ENCODE measurements at regions not wholly inside any gene's neighbourhood (a gene's known extent, or its start where the extent isn't known, plus 50 kb on each side); places are given as distances from the start of the nearest gene placed in this dataset.

DNA sequence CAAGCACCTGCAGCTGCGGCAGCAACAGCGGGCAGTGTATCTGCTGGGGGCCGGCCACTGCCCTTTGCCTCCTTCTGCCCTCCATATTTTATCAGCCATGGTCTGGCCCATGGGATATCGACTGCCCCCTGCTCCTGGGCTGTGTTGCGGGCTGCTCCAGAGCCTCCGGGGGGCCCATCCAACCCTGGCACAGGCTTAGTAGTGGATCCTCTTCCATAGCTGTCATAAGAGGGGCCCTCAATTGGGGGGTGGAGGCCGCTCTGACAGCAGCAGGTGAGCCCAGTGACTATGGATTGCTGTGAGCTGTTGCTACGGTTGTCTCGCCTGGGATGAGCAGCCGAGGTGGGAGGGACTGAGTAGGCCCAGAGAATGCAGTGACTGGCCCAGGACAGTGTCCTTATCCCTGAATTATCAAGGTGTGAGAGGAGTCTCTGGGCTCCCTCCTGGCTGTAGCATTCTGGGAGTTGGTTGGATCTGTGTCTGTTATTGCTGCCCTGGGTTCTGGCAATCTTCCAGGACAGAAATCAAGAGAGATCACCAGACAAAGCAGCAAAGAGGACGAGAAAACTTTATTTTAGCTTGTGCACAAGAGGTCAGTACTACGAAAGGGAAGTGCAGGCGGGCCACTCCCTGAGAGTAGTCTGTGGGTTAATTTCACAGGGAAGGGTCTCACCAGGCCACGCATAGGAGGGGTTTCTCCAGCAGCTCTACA lies 145.1 kb downstream of the ASB1 start:
- no peaks in the 10 kb centered on the region for H3K4me1 ChIP-seq (ENCODE audit: control insufficient read depth, insufficient read depth, low read length)
- no peak overlapping the region for H3K4me3 ChIP-seq (ENCODE audit: low read length)
- no peak for DNase-seq (ENCODE audit: low read depth)
- H3K9ac ChIP-seq (ENCODE audit: low read length), result no peak overlapping the region
- H3K27me3 ChIP-seq (replicated peaks; ENCODE audit: control insufficient read depth, insufficient read depth, low read length), result peaks cover 6% of the 10 kb centered on the region
- peaks cover 5% of the 10 kb centered on the region for H3K9me3 ChIP-seq (ENCODE audit: control insufficient read depth, low read length)
- no peaks in the 10 kb centered on the region for H3K36me3 ChIP-seq (ENCODE audit: control insufficient read depth, insufficient read depth, low read length, severe bottlenecking)

DNA sequence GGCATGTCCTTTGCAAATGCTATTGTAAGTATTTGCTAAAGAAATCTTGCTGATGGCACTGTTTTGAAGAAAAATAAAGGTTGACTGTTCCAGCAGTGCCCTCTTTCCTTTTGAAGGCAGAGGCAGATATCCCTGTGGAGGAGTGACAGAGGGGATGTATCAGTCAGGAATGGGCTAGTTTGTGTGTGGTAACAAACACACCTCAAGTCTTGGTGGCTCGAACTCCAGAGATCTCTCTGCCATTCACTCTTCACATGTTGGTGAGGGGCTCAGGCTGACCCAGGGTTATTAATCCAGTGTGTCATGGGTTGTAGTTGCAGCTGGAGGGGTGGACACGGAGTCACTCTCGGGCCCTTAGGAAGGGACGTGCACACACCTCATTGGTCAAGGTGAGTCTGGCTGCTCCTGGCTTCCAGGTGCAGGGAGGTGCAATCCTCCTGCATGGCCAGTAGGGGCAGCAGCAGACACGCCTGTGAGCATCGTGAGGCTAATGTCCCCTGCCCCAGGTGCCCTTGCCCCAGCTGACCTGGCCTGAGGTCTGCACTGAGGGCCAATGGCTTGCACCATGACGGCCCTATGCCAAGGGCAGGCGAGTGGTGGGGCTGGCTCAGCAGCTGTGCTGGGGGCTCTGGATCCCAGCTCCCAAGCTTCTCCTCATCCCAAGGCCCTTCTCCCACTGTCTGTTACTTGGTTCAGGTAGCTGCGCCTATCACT lies 146.5 kb downstream of the ASB1 start:
- Histone ChIP-seq H3K4me3 (ENCODE audit: low read length) (no peak overlapping the region), H3K27me3 (replicated peaks; ENCODE audit: control insufficient read depth, insufficient read depth, low read length) (peaks cover 11% of the 10 kb centered on the region), H3K36me3 (ENCODE audit: control insufficient read depth, insufficient read depth, low read length, severe bottlenecking) (no peaks in the 10 kb centered on the region), H3K4me1 (ENCODE audit: control insufficient read depth, insufficient read depth, low read length) (no peaks in the 10 kb centered on the region), H3K9me3 (ENCODE audit: control insufficient read depth, low read length) (peaks cover 11% of the 10 kb centered on the region), H3K9ac (ENCODE audit: low read length) (no peak overlapping the region)
- DNase-seq (ENCODE audit: low read depth), result no peak

DNA sequence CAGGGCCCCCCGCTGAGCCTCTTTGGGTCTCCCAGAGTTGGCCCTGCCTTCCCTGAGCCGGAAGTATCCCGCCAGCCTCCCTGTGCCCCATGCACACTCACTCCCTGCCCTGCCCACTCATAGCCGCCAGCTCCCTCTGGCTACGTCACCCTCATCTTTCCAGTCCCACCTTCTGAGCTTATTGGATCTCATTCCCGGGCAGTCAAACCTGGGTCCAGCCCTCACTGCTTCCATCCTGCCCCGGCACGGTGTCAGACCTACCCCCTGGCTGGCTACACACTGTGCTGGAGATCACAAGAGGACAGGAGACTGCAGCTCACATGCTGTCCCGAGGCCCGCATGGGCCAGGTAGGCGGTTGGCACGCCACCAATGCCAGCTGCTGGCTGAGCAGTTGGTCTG lies 147.2 kb downstream of the ASB1 start:
- Histone ChIP-seq H3K4me3 (ENCODE audit: low read length) (no peak overlapping the region), H3K4me1 (ENCODE audit: control insufficient read depth, insufficient read depth, low read length) (no peaks in the 10 kb centered on the region), H3K27me3 (replicated peaks; ENCODE audit: control insufficient read depth, insufficient read depth, low read length) (peaks cover 11% of the 10 kb centered on the region), H3K9me3 (ENCODE audit: control insufficient read depth, low read length) (peaks cover 11% of the 10 kb centered on the region), H3K36me3 (ENCODE audit: control insufficient read depth, insufficient read depth, low read length, severe bottlenecking) (no peaks in the 10 kb centered on the region), H3K9ac (ENCODE audit: low read length) (no peak overlapping the region)
- DNase-seq (ENCODE audit: low read depth), result no peak

DNA sequence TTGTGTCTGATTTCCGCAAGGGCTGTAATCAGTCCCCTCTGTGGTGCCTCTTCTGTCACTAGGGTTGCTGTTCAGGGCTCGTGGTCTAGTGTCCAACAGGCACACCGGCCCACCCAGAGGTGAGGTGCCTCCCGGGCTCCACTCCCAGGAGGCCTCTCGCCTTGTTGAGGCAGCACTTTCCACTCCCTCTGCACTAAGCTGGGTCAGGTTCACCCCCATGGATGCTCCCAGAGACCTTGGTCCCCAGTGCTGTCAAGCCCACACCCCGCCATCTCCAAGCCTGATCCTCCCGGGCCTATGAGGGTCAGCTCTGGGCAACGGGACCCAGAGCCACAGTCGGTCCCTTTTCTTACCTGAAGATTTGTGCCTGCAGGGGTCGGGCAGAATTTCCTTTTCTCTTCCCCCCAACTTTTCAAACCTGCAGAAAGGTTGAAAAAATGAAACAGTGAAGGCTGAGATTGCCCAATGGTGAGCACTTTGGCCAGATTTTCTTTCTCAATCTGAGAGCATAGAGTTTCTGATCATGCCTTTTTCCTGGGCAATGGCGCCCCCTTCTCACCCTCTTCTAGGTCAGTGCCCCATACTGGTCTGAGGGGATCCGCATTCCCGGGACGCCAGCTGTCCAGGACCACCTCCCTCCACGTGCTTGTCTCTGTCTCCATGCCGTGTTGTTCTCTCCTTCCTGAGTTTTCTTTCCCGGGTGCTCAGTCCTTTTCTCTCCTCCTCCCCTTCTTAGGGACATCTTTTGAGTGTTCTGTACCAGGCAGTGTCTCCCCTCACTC lies 148.0 kb downstream of the ASB1 start:
- H3K27me3 ChIP-seq (replicated peaks; ENCODE audit: control insufficient read depth, insufficient read depth, low read length), result peaks cover 11% of the 10 kb centered on the region
- no peak for DNase-seq (ENCODE audit: low read depth)

DNA sequence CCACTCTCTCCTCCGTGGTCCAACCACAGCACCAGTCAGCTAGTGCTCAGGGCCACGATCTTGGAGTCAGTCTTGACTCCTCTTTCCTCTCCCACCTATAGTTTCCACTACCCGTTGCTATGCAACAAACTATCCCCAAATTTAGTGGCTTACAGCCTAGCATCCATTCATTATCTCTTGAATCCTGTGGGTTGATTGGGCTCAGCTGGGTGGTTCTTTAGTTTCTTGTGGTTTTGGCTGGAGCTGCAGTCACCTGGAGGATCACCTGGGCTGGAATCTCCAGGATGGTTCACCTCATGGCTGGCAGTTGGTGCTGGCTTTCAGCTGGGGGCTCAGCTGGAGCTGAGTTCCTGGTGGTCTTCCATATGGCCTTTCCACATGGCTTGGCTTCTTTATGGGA lies 149.9 kb downstream of the ASB1 start:
- no peak for DNase-seq (ENCODE audit: low read depth)
- Histone ChIP-seq H3K9ac (ENCODE audit: low read length) (no peak overlapping the region), H3K36me3 (ENCODE audit: control insufficient read depth, insufficient read depth, low read length, severe bottlenecking) (no peaks in the 10 kb centered on the region), H3K4me1 (ENCODE audit: control insufficient read depth, insufficient read depth, low read length) (peaks cover 9% of the 10 kb centered on the region), H3K27me3 (replicated peaks; ENCODE audit: control insufficient read depth, insufficient read depth, low read length) (peaks cover 11% of the 10 kb centered on the region), H3K9me3 (ENCODE audit: control insufficient read depth, low read length) (peaks cover 11% of the 10 kb centered on the region), H3K4me3 (ENCODE audit: low read length) (no peak overlapping the region)

More for the DNA sequence above, 148.0 kb downstream of the ASB1 start:
- Histone ChIP-seq H3K4me1 (ENCODE audit: control insufficient read depth, insufficient read depth, low read length) (no peaks in the 10 kb centered on the region), H3K9me3 (ENCODE audit: control insufficient read depth, low read length) (peaks cover 11% of the 10 kb centered on the region), H3K9ac (ENCODE audit: low read length) (no peak overlapping the region), H3K36me3 (ENCODE audit: control insufficient read depth, insufficient read depth, low read length, severe bottlenecking) (no peaks in the 10 kb centered on the region), H3K4me3 (ENCODE audit: low read length) (no peak overlapping the region)

DNA sequence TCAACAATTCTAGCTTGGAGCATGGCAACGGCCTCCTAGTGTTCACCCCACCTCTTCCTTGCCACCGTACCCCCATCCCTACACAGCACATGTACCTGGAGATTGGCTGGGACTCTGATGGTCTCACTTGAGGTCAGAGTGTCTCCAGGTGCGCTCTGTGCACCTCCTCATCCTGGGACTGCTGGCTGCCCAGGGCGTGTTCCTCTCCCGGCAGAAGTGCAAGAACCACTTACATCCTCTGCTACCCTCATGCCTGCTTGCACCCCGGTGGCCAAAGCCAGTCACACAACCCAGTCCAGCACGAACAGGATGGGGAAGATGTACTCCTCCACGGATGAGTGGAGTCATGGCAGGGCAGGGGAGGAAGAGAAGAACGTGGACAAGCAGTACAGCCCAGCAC lies 151.5 kb downstream of the ASB1 start:
- Histone ChIP-seq H3K27me3 (replicated peaks; ENCODE audit: control insufficient read depth, insufficient read depth, low read length) (peaks cover 11% of the 10 kb centered on the region), H3K36me3 (ENCODE audit: control insufficient read depth, insufficient read depth, low read length, severe bottlenecking) (no peaks in the 10 kb centered on the region), H3K9me3 (ENCODE audit: control insufficient read depth, low read length) (peaks cover 11% of the 10 kb centered on the region), H3K9ac (ENCODE audit: low read length) (no peak overlapping the region), H3K4me1 (ENCODE audit: control insufficient read depth, insufficient read depth, low read length) (peaks cover 9% of the 10 kb centered on the region), H3K4me3 (ENCODE audit: low read length) (no peak overlapping the region)
- no peak for DNase-seq (ENCODE audit: low read depth)

DNA sequence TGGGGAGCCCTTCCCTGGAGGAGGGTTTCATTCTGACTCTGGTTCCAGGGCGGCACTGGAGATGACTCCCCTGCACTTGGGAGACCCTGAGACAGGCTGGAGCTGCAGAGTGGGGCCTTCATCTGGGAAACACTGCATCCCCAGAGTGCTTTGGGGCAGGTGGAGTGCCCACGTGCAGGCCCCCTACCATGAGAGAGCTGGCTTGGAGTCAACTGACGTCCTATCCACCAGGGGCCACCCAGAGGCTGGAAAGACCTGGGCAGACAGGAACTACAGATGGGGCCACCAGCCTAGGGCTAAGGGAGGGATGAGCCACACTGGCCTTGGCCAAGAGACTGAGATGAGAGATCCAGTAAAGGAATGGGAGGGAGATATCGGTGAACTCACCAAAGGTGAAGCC lies 153.8 kb downstream of the ASB1 start:
- no peak overlapping the region for H3K9ac ChIP-seq (ENCODE audit: low read length)

DNA sequence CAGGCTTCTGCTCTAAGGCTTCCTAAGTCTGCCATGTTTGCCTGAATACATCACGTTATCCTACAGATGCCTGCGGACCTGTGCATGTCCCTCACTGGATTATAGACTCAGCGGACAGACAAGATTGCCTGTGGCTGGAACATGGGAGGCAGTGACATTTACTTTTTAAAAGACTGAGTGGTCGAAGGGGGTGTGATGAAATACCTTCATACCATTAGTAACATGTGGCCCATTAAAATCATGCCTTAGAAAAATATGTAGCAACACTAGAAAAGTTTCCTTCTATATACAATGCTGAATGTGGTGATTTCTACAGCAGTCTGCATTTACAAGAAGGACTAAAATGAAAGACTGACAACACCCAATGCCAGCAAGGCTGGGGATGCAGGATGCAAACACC lies 154.4 kb downstream of the ASB1 start:
- DNase-seq (ENCODE audit: low read depth), result peak; percentile 50
- Histone ChIP-seq H3K9ac (ENCODE audit: low read length) (no peak overlapping the region), H3K9me3 (ENCODE audit: control insufficient read depth, low read length) (peaks cover 11% of the 10 kb centered on the region), H3K27me3 (replicated peaks; ENCODE audit: control insufficient read depth, insufficient read depth, low read length) (peaks cover 11% of the 10 kb centered on the region), H3K4me3 (ENCODE audit: low read length) (no peak overlapping the region), H3K4me1 (ENCODE audit: control insufficient read depth, insufficient read depth, low read length) (peaks cover 9% of the 10 kb centered on the region), H3K36me3 (ENCODE audit: control insufficient read depth, insufficient read depth, low read length, severe bottlenecking) (no peaks in the 10 kb centered on the region)

More for the DNA sequence above, 153.8 kb downstream of the ASB1 start:
- Histone ChIP-seq H3K36me3 (ENCODE audit: control insufficient read depth, insufficient read depth, low read length, severe bottlenecking) (no peaks in the 10 kb centered on the region), H3K9me3 (ENCODE audit: control insufficient read depth, low read length) (peaks cover 11% of the 10 kb centered on the region), H3K4me1 (ENCODE audit: control insufficient read depth, insufficient read depth, low read length) (peaks cover 9% of the 10 kb centered on the region), H3K27me3 (replicated peaks; ENCODE audit: control insufficient read depth, insufficient read depth, low read length) (peaks cover 11% of the 10 kb centered on the region), H3K4me3 (ENCODE audit: low read length) (no peak overlapping the region)
- DNase-seq (ENCODE audit: low read depth), result no peak

DNA sequence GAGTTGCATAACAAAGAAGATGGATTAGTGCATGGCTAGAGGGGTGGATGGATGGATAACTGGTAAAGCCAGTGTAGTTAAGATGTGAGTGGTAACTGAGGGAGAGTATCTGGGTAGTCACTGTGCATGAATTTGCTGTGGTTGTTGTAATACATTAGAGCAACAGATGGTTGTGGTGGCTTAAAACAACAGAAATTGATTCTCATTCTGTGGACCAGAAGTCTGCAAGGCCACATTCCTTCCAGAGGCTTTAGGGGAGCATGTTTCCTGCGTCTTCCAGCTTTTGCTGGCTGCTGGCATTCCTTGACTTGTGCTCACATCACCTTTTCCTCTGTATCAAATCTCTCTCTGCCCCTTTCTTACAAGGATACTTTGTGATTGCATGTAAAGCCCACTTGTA lies 155.4 kb downstream of the ASB1 start:
- Histone ChIP-seq H3K27me3 (replicated peaks; ENCODE audit: control insufficient read depth, insufficient read depth, low read length) (peaks cover 2% of the 10 kb centered on the region), H3K4me3 (ENCODE audit: low read length) (no peak overlapping the region), H3K36me3 (ENCODE audit: control insufficient read depth, insufficient read depth, low read length, severe bottlenecking) (no peaks in the 10 kb centered on the region), H3K9me3 (ENCODE audit: control insufficient read depth, low read length) (peaks cover 2% of the 10 kb centered on the region), H3K4me1 (ENCODE audit: control insufficient read depth, insufficient read depth, low read length) (peaks cover 9% of the 10 kb centered on the region), H3K9ac (ENCODE audit: low read length) (no peak overlapping the region)
- peak; percentile 78 for DNase-seq (ENCODE audit: low read depth)

DNA sequence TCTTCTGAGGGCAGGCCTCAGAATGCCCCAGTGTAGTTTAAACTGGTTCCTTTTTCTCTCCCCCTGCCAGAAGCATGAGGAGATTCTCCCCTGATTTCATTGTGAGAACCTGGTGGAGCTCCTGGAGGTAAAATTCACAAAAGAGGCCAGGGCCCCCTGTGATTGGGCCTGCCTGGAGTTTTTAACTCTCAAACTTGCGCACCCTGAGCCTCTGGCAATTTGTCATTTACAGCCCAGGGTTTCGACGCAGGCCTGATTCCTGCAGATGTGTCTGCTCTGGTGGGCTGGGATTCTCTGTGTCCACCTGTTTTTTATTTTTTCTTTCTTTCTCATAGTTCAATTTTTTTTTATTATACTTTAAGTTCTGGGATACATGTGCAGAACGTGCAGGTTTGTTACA lies 157.9 kb downstream of the ASB1 start:
- Histone ChIP-seq H3K9me3 (ENCODE audit: control insufficient read depth, low read length) (no peaks in the 10 kb centered on the region), H3K4me1 (ENCODE audit: control insufficient read depth, insufficient read depth, low read length) (peaks cover 9% of the 10 kb centered on the region), H3K9ac (ENCODE audit: low read length) (no peak overlapping the region), H3K4me3 (ENCODE audit: low read length) (no peak overlapping the region), H3K36me3 (ENCODE audit: control insufficient read depth, insufficient read depth, low read length, severe bottlenecking) (no peaks in the 10 kb centered on the region), H3K27me3 (replicated peaks; ENCODE audit: control insufficient read depth, insufficient read depth, low read length) (no peaks in the 10 kb centered on the region)
- DNase-seq (ENCODE audit: low read depth), result no peak

Data from adipocyte (in vitro differentiated cells).